Body of pancreas (tissue), 4 donors: ENCODE measurements at regions not wholly inside any gene's neighbourhood (a gene's known extent, or its start where the extent isn't known, plus 50 kb on each side); places are given as distances from the start of the nearest gene placed in this dataset.

Source experiments
- POLR2A ChIP-seq, 3 donors: fragments of 450-650 bp; IDR thresholded peaks; one replicate each; pipeline ENCODE4 v1.6.1; 2016; ENCODE audit warnings: antibody characterized with exemption in 3 of 3, mild to moderate bottlenecking in 2 of 3
- TF ChIP-seq, protein P1 (sequence below), 7 experiments: fragments of 450-650 bp in 4 of 7; fragments of 200-600 bp in 3 of 7; sonication (generic) in 3 of 7; IDR thresholded peaks; one replicate each; pipeline ENCODE4 v1.5.1; 2016 to 2019; ENCODE audit warnings: antibody characterized with exemption in 7 of 7

DNA sequence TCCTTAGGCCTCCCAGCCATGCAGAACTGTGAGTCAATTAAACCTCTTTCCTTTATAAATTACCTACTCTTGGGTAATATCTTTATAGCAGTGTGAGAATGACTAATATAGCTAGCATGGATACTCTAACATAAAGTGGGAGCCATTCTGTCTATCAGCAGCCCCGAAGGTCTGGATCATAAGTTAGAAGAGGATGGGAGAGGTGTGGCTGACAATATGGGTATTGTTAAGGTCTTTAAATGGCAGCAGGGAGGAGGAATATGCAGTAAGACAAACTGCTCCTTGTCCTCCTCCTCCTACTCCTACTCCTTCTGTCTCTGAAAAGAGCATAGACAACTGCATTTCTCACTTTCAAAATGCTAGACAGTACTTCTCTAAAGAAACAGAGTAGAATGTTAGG is 214.0 kb upstream of the C1orf87 start:
- TF ChIP-seq, protein P1, sequence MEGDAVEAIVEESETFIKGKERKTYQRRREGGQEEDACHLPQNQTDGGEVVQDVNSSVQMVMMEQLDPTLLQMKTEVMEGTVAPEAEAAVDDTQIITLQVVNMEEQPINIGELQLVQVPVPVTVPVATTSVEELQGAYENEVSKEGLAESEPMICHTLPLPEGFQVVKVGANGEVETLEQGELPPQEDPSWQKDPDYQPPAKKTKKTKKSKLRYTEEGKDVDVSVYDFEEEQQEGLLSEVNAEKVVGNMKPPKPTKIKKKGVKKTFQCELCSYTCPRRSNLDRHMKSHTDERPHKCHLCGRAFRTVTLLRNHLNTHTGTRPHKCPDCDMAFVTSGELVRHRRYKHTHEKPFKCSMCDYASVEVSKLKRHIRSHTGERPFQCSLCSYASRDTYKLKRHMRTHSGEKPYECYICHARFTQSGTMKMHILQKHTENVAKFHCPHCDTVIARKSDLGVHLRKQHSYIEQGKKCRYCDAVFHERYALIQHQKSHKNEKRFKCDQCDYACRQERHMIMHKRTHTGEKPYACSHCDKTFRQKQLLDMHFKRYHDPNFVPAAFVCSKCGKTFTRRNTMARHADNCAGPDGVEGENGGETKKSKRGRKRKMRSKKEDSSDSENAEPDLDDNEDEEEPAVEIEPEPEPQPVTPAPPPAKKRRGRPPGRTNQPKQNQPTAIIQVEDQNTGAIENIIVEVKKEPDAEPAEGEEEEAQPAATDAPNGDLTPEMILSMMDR (IDR thresholded peaks at IDR 0.05) = no peak
- no peak for TF ChIP-seq POLR2A (IDR thresholded peaks at IDR 0.05)
